Calu3 (cell line): ENCODE measurements at regions not wholly inside any gene's neighbourhood (a gene's known extent, or its start where the extent isn't known, plus 50 kb on each side); places are given as distances from the start of the nearest gene placed in this dataset.

Source experiments
- BruUV-seq: library from RNA; stranded (reverse); fragments of 400-500 nt; replicated peaks from 2 replicates; lab custom pipeline; 2021; lab: Mats Ljungman, UMichigan
- CTCF ChIA-PET: fragments of 300-600 bp; sonication (Branson Sonifier 250); formaldehyde crosslinking; loops from one replicate; lab custom pipeline; 2022; ENCODE audit warnings: antibody characterized with exemption; lab: Charles Lee
- DNase-seq: peaks from one replicate; pipeline ENCODE4 v3.0.0; 2022
- H3K27ac Mint-ChIP-seq: one replicate; pipeline ENCODE4 v1.8.0; 2022; ENCODE audit warnings: mixed read lengths; ENCODE audit not compliant: unreplicated experiment
- H3K27me3 Mint-ChIP-seq: one replicate; pipeline ENCODE4 v1.8.0; 2022; ENCODE audit warnings: mixed read lengths; ENCODE audit not compliant: unreplicated experiment
- H3K36me3 Mint-ChIP-seq: one replicate; pipeline ENCODE4 v1.8.0; 2022; ENCODE audit warnings: mild to moderate bottlenecking, moderate library complexity, mixed read lengths; ENCODE audit not compliant: insufficient read depth, unreplicated experiment
- H3K4me1 Mint-ChIP-seq: one replicate; pipeline ENCODE4 v1.8.0; 2022; ENCODE audit warnings: mild to moderate bottlenecking, low read depth, mixed read lengths; ENCODE audit not compliant: unreplicated experiment
- H3K4me3 Mint-ChIP-seq: one replicate; pipeline ENCODE4 v1.8.0; 2022; ENCODE audit warnings: mild to moderate bottlenecking, low read depth, moderate library complexity, mixed read lengths; ENCODE audit not compliant: unreplicated experiment
- H3K9me3 Mint-ChIP-seq: one replicate; pipeline ENCODE4 v1.8.0; 2022; ENCODE audit warnings: low read depth, mixed read lengths; ENCODE audit not compliant: unreplicated experiment
- CTCF ChIP-seq: fragments of 200-600 bp; IDR thresholded peaks from one replicate; pipeline ENCODE4 v1.8.0; 2022; ENCODE audit warnings: antibody characterized with exemption; ENCODE audit not compliant: unreplicated experiment
- intact Hi-C: fragments of 100-400 bp; cut with micrococcal nuclease; formaldehyde crosslinking; loops from one replicate; pipeline ENCODE4 v1.10.0; 2022; ENCODE audit not compliant: unreplicated experiment

DNA sequence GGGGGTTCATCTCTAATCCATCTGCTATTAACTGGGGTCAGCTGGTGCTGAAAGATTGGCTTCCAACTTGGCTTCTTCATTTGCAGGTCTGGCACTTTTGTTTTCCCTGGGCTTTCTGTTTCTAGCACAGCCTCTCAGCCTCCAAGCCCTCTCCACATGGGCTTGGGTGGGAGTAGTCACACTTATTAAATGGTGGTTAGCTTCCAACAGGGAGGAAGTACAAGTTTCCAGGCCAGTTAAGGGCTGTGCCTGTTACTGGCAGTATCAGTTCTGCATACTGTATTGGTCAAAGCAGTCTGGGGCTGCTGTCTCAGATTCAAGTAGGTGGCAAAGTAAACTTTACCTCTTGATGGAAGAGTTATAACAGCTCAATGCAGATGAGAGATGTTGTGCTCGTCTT lies 627.1 kb upstream of the CCDC54 start:
- intact Hi-C loops, result no loop called here
- Mint-ChIP-seq H3K36me3 (no peaks in the 10 kb centered on the region), H3K27me3 (no peaks in the 10 kb centered on the region), H3K4me3 (no peak overlapping the region), H3K4me1 (peaks cover 14% of the 10 kb centered on the region), H3K27ac (no peak overlapping the region), H3K9me3 (peaks cover 15% of the 10 kb centered on the region)
- CTCF ChIA-PET, result interaction anchor here (0.6 kb wide), 1 partner anchor 451 kb away, joined by 3 read pairs; no protein-coding TSS in a partner anchor
- no TSS peak for BruUV-seq
- no peak for TF ChIP-seq CTCF
- DNase-seq, result no peak

DNA sequence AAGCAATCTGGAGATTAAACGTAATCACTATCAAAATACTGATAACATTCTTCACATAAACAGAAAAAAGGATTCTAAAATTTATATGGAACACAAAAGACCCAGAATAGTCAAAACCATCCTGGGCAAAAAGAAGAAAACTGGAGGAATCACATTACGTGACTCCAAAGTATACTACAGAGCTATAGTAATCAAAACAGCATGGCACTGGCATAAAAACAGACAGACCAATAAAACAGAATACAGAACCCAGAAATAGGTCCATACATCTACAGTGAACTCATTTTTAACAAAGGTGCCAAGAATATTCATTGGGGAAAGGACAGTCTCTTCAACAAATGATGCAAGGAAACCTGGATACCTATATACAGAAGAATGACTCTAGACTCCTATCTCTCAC lies 621.9 kb upstream of the CCDC54 start:
- DNase-seq, result no peak
- Mint-ChIP-seq H3K9me3 (peaks cover 11% of the 10 kb centered on the region), H3K4me3 (no peak overlapping the region), H3K4me1 (no peaks in the 10 kb centered on the region), H3K36me3 (no peaks in the 10 kb centered on the region), H3K27me3 (no peaks in the 10 kb centered on the region), H3K27ac (no peak overlapping the region)
- no TSS peak for BruUV-seq
- no peak for TF ChIP-seq CTCF
- intact Hi-C loops, result no loop called here
- CTCF ChIA-PET, result no interaction called here

GRCh38 chr3:106756901-106757300 lies 620.3 kb upstream of the CCDC54 start:
- H3K4me1 Mint-ChIP-seq, result no peaks in the 10 kb centered on the region
- intact Hi-C loops, result no loop called here
- H3K27me3 Mint-ChIP-seq, result no peaks in the 10 kb centered on the region
- H3K4me3 Mint-ChIP-seq, result no peak overlapping the region
- H3K36me3 Mint-ChIP-seq, result no peaks in the 10 kb centered on the region
- peaks cover 11% of the 10 kb centered on the region for H3K9me3 Mint-ChIP-seq
- CTCF ChIA-PET, result no interaction called here
- no peak for DNase-seq
- no peak overlapping the region for H3K27ac Mint-ChIP-seq
- BruUV-seq, result no TSS peak
- TF ChIP-seq CTCF, result no peak

DNA sequence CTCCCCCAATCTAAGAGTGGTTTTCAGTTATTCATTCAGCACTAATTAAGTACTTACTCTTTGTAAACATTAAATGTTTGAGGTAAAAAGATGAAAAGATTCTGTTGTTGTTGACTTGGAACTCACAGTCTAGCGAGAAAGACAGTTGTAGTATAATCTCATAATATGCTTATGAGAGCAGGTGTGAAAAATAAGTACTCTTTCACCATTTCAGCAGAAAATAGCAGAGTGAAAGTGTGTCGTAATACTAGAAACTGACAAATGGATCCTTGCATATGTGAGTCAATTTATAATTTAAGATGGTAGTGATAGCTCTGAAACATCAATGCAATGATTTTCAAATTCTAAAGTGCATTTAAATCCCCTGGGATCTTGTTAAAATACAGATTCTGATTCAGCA lies 618.8 kb upstream of the CCDC54 start:
- intact Hi-C loops, result no loop called here
- Mint-ChIP-seq H3K4me3 (no peak overlapping the region), H3K4me1 (no peaks in the 10 kb centered on the region), H3K27me3 (no peaks in the 10 kb centered on the region), H3K27ac (no peak overlapping the region), H3K9me3 (peaks cover 6% of the 10 kb centered on the region), H3K36me3 (no peaks in the 10 kb centered on the region)
- no TSS peak for BruUV-seq
- no peak for DNase-seq
- CTCF ChIA-PET, result no interaction called here
- TF ChIP-seq CTCF, result no peak
